A549 (cell line): ENCODE measurements at regions not wholly inside any gene's neighbourhood (a gene's known extent, or its start where the extent isn't known, plus 50 kb on each side); places are given as distances from the start of the nearest gene placed in this dataset.
A peak's percentile ranks its signal among the peaks of the same experiment; 100 is the strongest.

Source experiments
- ATAC-seq, 2 experiments: fragments of 200-7000 bp in 1 of 2; fragments of >200 bp in 1 of 2; cut with Nextera tagmentation in 1 of 2; cut with Tn5 transposase in 1 of 2; 3 replicates each; pipeline versions ENCODE4 v1.8.0 to v1.9.1; 2018 to 2020; ENCODE audit warnings: mild to moderate bottlenecking in 1 of 2, moderate library complexity in 1 of 2
- CTCF ChIA-PET: fragments of 300-600 bp; sonication (Branson Sonifier 250); formaldehyde crosslinking; extraction: SDS; loops from one replicate; lab custom pipeline; 2021; ENCODE audit warnings: antibody characterized with exemption, inconsistent platforms; lab: Yijun Ruan, JAX
- POLR2A ChIA-PET: fragments of 350-600 bp; formaldehyde crosslinking; extraction: SDS; loops from one replicate; lab custom pipeline; 2021; ENCODE audit warnings: antibody characterized with exemption, inconsistent platforms; lab: Yijun Ruan, JAX
- DNase-seq, 2 experiments: peaks; one replicate each; pipeline versions ENCODE4 v3.0.0 to v3.0.0-alpha.2; 2011 to 2016; ENCODE audit warnings: low read depth in 1 of 2, low spot score in 1 of 2
- FAIRE-seq: peaks from 2 replicates; lab custom pipeline; 2011; peaks lifted over from hg19 to GRCh38; lab: Jason Lieb, UNC
- H3K27ac ChIP-seq, 2 experiments: fragments of >200 bp; sonication (Bioruptor Twin); formaldehyde crosslinking; 3 replicates each; pipeline ENCODE4 v1.5.1; 2016 to 2017
- H3K4me1 ChIP-seq: fragments of >200 bp; sonication (Bioruptor Twin); formaldehyde crosslinking; 3 replicates; pipeline ENCODE4 v1.6.1; 2016
- H3K4me2 ChIP-seq: fragments of >200 bp; sonication (Bioruptor Twin); formaldehyde crosslinking; 3 replicates; pipeline ENCODE4 v1.6.1; 2016
- H3K4me3 ChIP-seq: fragments of >200 bp; sonication (Bioruptor Twin); formaldehyde crosslinking; 3 replicates; pipeline ENCODE4 v1.5.1; 2016
- H3K9me3 ChIP-seq: fragments of >200 bp; sonication (Bioruptor Twin); formaldehyde crosslinking; 3 replicates; pipeline ENCODE4 v1.6.1; 2016
- CEBPB ChIP-seq, 2 experiments: fragments of >200 bp in 1 of 2; sonication (Bioruptor Twin) in 1 of 2; formaldehyde crosslinking in 1 of 2; IDR thresholded peaks; 2 replicates each; pipeline ENCODE4 v1.6.1; 2012 to 2016
- EHF ChIP-seq: fragments of 250-450 bp; sonication (Bioruptor Pico); IDR thresholded peaks from 2 replicates; pipeline ENCODE4 v1.5.0; 2020; ENCODE audit warnings: mild to moderate bottlenecking
- EHMT2 ChIP-seq: fragments of 200-600 bp; sonication (generic); IDR thresholded peaks from 2 replicates; pipeline ENCODE4 v1.6.1; 2016; ENCODE audit warnings: antibody characterized with exemption, low read depth, mild to moderate bottlenecking, moderate library complexity
- EP300 ChIP-seq, 2 experiments: fragments of >200 bp; sonication (Bioruptor Twin); formaldehyde crosslinking; IDR thresholded peaks; 2 replicates in 1 of 2; 3 replicates in 1 of 2; pipeline ENCODE4 v1.6.1; 2016 to 2017
- FOXS1 ChIP-seq: fragments of 250-450 bp; sonication (Bioruptor Pico); IDR thresholded peaks from 2 replicates; pipeline ENCODE4 v1.5.0; 2020; ENCODE audit warnings: mild to moderate bottlenecking, moderate library complexity
- HDAC2 ChIP-seq: fragments of 200-600 bp; sonication (generic); IDR thresholded peaks from 2 replicates; pipeline ENCODE4 v1.6.1; 2016
- HEYL ChIP-seq: fragments of 250-450 bp; sonication (Bioruptor Pico); IDR thresholded peaks from 2 replicates; pipeline ENCODE4 v1.8.0; 2021; ENCODE audit warnings: mild to moderate bottlenecking, moderate library complexity
- HOXA7 ChIP-seq: fragments of 250-450 bp; sonication (Bioruptor Pico); IDR thresholded peaks from 2 replicates; pipeline ENCODE4 v1.5.0; 2020; ENCODE audit warnings: mild to moderate bottlenecking, moderate library complexity
- HOXB5 ChIP-seq: fragments of 250-450 bp; sonication (Bioruptor Pico); IDR thresholded peaks from 2 replicates; pipeline ENCODE4 v1.5.0; 2020; ENCODE audit warnings: mild to moderate bottlenecking, moderate library complexity
- JUNB ChIP-seq: fragments of >200 bp; sonication (Bioruptor Twin); formaldehyde crosslinking; IDR thresholded peaks from 2 replicates; pipeline ENCODE4 v1.6.1; 2016
- KDM5A ChIP-seq: fragments of 200-600 bp; sonication (generic); IDR thresholded peaks from 2 replicates; pipeline ENCODE4 v1.6.1; 2016; ENCODE audit warnings: antibody characterized with exemption, mild to moderate bottlenecking
- MAX ChIP-seq: IDR thresholded peaks from 2 replicates; pipeline ENCODE4 v1.6.1; 2012
- NFE2L2 ChIP-seq: fragments of 150-350 bp; conservative IDR thresholded peaks from 2 replicates; pipeline ENCODE4 v1.6.1; 2014; ENCODE audit warnings: low read length
- NR3C1 ChIP-seq: fragments of >200 bp; sonication (Bioruptor Twin); formaldehyde crosslinking; IDR thresholded peaks from 3 replicates; pipeline ENCODE4 v1.6.1; 2017
- PHF8 ChIP-seq: fragments of 200-600 bp; sonication (generic); IDR thresholded peaks from 2 replicates; pipeline ENCODE4 v1.6.1; 2016; ENCODE audit warnings: low read depth, mild to moderate bottlenecking, antibody characterized with exemption, moderate library complexity, borderline replicate concordance
- POLR2A ChIP-seq: IDR thresholded peaks from 2 replicates; pipeline ENCODE4 v1.6.1; 2012; ENCODE audit warnings: mild to moderate bottlenecking, low read length
- RAD21 ChIP-seq, 2 experiments: fragments of >200 bp in 1 of 2; sonication (Bioruptor Twin) in 1 of 2; formaldehyde crosslinking in 1 of 2; IDR thresholded peaks in 1 of 2; conservative IDR thresholded peaks in 1 of 2; 2 replicates in 1 of 2; 3 replicates in 1 of 2; pipeline ENCODE4 v1.6.1; 2012 to 2018; ENCODE audit warnings: inconsistent platforms in 1 of 2
- RCOR1 ChIP-seq: fragments of 150-350 bp; IDR thresholded peaks from 2 replicates; pipeline ENCODE4 v1.6.1; 2014; ENCODE audit warnings: antibody characterized with exemption, low read length, low read depth
- RFX5 ChIP-seq: fragments of 450-650 bp; IDR thresholded peaks from 2 replicates; pipeline ENCODE4 v1.7.1; 2014; ENCODE audit warnings: antibody characterized with exemption, mild to moderate bottlenecking, moderate library complexity
- SREBF2 ChIP-seq: fragments of 450-650 bp; IDR thresholded peaks from 2 replicates; pipeline ENCODE4 v1.6.1; 2014; ENCODE audit warnings: mild to moderate bottlenecking, moderate library complexity
- ZFP36 ChIP-seq: fragments of 450-650 bp; IDR thresholded peaks from 2 replicates; pipeline ENCODE4 v1.6.1; 2014; ENCODE audit warnings: borderline replicate concordance; ENCODE audit not compliant: partially characterized antibody
- ZNF302 ChIP-seq: fragments of 250-450 bp; sonication (Bioruptor Pico); IDR thresholded peaks from 2 replicates; pipeline ENCODE4 v1.9.0; 2021; ENCODE audit warnings: inconsistent platforms, mild to moderate bottlenecking, moderate library complexity
- ZSCAN20 ChIP-seq: fragments of 250-450 bp; sonication (Bioruptor Pico); IDR thresholded peaks from 2 replicates; pipeline ENCODE4 v1.8.0; 2022; ENCODE audit warnings: mild to moderate bottlenecking, moderate library complexity
- WGBS: methylation state at CpG from one replicate; pipeline ENCODE4 v1.1.6; 2017; ENCODE audit errors: missing lambda C conversion rate; 5-methylcytosine and 5-hydroxymethylcytosine counted together
- TF ChIP-seq, protein P1 (sequence below): IDR thresholded peaks from 2 replicates; pipeline ENCODE4 v1.6.1; 2012
- TF ChIP-seq, protein P2 (sequence below): fragments of >200 bp; sonication (Bioruptor Twin); formaldehyde crosslinking; IDR thresholded peaks from 3 replicates; pipeline ENCODE4 v1.5.1; 2016
- TF ChIP-seq, protein P3 (sequence below): fragments of 200-600 bp; sonication (generic); IDR thresholded peaks from 2 replicates; pipeline ENCODE4 v1.6.1; 2016; ENCODE audit warnings: antibody characterized with exemption, mild to moderate bottlenecking, moderate library complexity
- TF ChIP-seq, protein P4 (sequence below): fragments of >200 bp; sonication (Bioruptor Twin); formaldehyde crosslinking; IDR thresholded peaks from 3 replicates; pipeline ENCODE4 v1.6.1; 2016

DNA sequence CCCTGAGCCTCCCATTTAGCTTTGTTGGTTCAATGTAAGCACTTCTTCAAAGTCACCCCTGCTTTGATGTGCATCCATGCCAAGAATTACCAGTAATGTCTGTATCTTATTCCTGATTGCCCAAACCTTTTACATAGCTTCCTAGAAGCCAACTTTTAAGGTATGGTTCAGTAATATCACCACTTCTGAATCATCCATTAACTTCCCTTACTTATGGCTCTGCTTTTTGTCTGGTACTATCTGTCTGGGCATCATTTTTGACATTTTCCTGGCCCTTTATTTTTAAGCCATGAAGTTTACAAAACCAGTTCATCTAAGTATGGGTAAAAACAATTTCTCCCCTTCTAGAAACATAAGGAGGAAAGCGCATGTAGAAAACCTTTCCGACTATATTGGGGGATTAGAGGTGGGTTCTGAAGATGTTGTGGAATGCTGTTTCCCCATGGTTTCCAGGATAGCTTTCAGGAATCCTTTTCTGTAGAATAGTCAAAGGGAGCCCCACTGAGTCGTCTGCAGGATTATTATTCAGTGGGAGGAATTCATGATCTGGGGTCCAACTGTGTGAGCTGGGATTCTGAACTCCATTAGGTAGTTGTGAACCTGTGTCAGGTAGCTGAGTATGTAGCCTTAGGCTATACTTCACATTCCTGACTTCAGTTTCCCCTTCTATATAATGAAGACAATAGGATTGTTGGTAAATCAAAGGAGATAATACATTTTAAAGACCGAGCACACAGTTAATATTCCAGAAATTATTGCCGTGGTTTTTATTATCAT lies 163.8 kb downstream of the SUCLA2 start:
- ChIA-PET POLR2A (no interaction called here), CTCF (no interaction called here)
- Histone ChIP-seq H3K4me3 (no peak overlapping the region), H3K27ac (no peak overlapping the region), H3K9me3 (no peaks in the 10 kb centered on the region), H3K4me1 (no peaks in the 10 kb centered on the region), H3K4me2 (no peak overlapping the region)
- TF ChIP-seq JUNB (no peak), FOXS1 (no peak), RCOR1 (no peak), POLR2A (no peak), PHF8 (no peak), SREBF2 (no peak), HEYL (CRISPR knock-in tag) (no peak), ZFP36 (no peak)
- TF ChIP-seq, protein P1, sequence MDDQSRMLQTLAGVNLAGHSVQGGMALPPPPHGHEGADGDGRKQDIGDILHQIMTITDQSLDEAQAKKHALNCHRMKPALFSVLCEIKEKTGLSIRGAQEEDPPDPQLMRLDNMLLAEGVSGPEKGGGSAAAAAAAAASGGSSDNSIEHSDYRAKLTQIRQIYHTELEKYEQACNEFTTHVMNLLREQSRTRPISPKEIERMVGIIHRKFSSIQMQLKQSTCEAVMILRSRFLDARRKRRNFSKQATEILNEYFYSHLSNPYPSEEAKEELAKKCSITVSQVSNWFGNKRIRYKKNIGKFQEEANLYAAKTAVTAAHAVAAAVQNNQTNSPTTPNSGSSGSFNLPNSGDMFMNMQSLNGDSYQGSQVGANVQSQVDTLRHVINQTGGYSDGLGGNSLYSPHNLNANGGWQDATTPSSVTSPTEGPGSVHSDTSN, result no peak
- 66% methylated on average over 5 of the region's 5 CpGs for WGBS
- no peak for FAIRE-seq
- ATAC-seq, result no peak
- no peak for DNase-seq

DNA sequence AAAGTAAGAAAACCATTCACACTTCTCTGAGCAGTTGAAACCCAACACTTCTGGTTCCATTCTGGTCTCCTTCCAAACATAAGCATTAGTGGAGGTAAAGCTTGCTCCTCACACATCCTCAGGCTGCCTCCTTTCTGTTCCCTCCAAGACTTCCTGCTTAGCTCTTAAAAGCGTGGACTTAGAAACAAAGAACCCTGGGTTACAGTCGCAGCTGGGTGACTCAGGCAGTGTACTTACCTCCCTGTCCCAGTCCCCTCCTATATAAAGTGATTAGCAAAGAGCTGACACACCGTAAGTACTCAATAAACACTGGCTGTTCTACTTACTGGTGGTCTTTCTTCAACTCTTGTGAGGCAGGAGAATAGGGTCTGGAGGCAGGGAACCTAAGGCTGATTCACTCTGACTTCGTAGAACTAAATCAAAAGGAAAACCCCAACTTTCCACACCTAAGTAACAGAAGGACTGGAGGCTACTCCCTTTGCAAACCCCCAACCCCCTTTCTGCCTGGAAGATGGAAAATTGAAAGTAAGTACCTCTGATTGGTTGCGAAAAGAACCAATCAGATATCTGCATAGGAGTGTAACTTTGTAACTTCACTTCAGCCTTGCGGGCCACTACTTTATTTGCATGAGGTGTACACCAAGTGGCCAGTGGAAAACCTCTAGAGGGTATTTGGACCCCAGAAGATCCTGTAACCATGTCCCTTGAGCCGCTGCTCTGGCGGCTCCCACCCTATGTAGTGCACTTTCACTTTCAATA lies 165.4 kb downstream of the SUCLA2 start:
- ChIA-PET CTCF (interaction anchor here (1.0 kb wide), 1 partner anchor 19 kb away, joined by 3 read pairs; no protein-coding TSS in a partner anchor), POLR2A (no interaction called here)
- TF ChIP-seq RAD21 (conservative IDR thresholded peaks at IDR 0.05 in 1 of 2, IDR thresholded peaks at IDR 0.05 in 1 of 2) (no peak), NFE2L2 (no peak), HEYL (CRISPR knock-in tag) (no peak), ZNF302 (CRISPR knock-in tag) (no peak), EHF (no peak), EHMT2 (no peak), EP300 (IDR thresholded peaks at IDR 0.05) (no peak), HOXA7 (CRISPR knock-in tag) (no peak), RFX5 (no peak), MAX (no peak), CEBPB (IDR thresholded peaks at IDR 0.05) (no peak), HDAC2 (no peak), KDM5A (no peak), ZSCAN20 (CRISPR knock-in tag) (no peak), PHF8 (no peak), NR3C1 (no peak), HOXB5 (CRISPR knock-in tag) (no peak)
- TF ChIP-seq, protein P2, sequence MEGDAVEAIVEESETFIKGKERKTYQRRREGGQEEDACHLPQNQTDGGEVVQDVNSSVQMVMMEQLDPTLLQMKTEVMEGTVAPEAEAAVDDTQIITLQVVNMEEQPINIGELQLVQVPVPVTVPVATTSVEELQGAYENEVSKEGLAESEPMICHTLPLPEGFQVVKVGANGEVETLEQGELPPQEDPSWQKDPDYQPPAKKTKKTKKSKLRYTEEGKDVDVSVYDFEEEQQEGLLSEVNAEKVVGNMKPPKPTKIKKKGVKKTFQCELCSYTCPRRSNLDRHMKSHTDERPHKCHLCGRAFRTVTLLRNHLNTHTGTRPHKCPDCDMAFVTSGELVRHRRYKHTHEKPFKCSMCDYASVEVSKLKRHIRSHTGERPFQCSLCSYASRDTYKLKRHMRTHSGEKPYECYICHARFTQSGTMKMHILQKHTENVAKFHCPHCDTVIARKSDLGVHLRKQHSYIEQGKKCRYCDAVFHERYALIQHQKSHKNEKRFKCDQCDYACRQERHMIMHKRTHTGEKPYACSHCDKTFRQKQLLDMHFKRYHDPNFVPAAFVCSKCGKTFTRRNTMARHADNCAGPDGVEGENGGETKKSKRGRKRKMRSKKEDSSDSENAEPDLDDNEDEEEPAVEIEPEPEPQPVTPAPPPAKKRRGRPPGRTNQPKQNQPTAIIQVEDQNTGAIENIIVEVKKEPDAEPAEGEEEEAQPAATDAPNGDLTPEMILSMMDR, result no peak
- TF ChIP-seq, protein P3, sequence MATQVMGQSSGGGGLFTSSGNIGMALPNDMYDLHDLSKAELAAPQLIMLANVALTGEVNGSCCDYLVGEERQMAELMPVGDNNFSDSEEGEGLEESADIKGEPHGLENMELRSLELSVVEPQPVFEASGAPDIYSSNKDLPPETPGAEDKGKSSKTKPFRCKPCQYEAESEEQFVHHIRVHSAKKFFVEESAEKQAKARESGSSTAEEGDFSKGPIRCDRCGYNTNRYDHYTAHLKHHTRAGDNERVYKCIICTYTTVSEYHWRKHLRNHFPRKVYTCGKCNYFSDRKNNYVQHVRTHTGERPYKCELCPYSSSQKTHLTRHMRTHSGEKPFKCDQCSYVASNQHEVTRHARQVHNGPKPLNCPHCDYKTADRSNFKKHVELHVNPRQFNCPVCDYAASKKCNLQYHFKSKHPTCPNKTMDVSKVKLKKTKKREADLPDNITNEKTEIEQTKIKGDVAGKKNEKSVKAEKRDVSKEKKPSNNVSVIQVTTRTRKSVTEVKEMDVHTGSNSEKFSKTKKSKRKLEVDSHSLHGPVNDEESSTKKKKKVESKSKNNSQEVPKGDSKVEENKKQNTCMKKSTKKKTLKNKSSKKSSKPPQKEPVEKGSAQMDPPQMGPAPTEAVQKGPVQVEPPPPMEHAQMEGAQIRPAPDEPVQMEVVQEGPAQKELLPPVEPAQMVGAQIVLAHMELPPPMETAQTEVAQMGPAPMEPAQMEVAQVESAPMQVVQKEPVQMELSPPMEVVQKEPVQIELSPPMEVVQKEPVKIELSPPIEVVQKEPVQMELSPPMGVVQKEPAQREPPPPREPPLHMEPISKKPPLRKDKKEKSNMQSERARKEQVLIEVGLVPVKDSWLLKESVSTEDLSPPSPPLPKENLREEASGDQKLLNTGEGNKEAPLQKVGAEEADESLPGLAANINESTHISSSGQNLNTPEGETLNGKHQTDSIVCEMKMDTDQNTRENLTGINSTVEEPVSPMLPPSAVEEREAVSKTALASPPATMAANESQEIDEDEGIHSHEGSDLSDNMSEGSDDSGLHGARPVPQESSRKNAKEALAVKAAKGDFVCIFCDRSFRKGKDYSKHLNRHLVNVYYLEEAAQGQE, result no peak
- TF ChIP-seq, protein P4, sequence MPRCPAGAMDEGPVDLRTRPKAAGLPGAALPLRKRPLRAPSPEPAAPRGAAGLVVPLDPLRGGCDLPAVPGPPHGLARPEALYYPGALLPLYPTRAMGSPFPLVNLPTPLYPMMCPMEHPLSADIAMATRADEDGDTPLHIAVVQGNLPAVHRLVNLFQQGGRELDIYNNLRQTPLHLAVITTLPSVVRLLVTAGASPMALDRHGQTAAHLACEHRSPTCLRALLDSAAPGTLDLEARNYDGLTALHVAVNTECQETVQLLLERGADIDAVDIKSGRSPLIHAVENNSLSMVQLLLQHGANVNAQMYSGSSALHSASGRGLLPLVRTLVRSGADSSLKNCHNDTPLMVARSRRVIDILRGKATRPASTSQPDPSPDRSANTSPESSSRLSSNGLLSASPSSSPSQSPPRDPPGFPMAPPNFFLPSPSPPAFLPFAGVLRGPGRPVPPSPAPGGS, result no peak
- Histone ChIP-seq H3K27ac (no peak overlapping the region), H3K4me3 (no peak overlapping the region), H3K9me3 (no peaks in the 10 kb centered on the region), H3K4me1 (no peaks in the 10 kb centered on the region), H3K4me2 (peak overlapping the region; percentile 19; the same call in 1 of the 3 replicates)
- ATAC-seq (no peak), FAIRE-seq (no peak), DNase-seq (no peak)
- 64% methylated on average over 8 of the region's 8 CpGs for WGBS
